ENCODE measurements at regions not wholly inside any gene's neighbourhood (a gene's known extent, or its start where the extent isn't known, plus 50 kb on each side); places are given as distances from the start of the nearest gene placed in this dataset.

GRCh38 chr7:153939177-153939576, 113.0 kb upstream of the DPP6 start:
- TF ChIP-seq CTCF (IDR thresholded peaks at IDR 0.05; ENCODE audit: low read depth, low read length, missing input control) (no peak), RAD21 (IDR thresholded peaks at IDR 0.05) (no peak)

Data from liver (tissue), 3 donors.